HepG2 (cell line): ENCODE measurements at regions not wholly inside any gene's neighbourhood (a gene's known extent, or its start where the extent isn't known, plus 50 kb on each side); places are given as distances from the start of the nearest gene placed in this dataset.

ENCODE experiments used
- ATAC-seq: fragments of 200-7000 bp; cut with Tn5 transposase; 3 replicates; pipeline ENCODE4 v1.9.1; 2020; ENCODE audit warnings: mild to moderate bottlenecking, moderate library complexity
- BruUV-seq: library from RNA; stranded (reverse); fragments of 400-500 nt; replicated peaks from 2 replicates; lab custom pipeline; 2021; lab: Mats Ljungman, UMichigan
- CTCF ChIA-PET: fragments of 300-600 bp; formaldehyde crosslinking; extraction: SDS; loops from one replicate; lab custom pipeline; 2021; ENCODE audit warnings: low total read pairs, inconsistent platforms, low intra/inter-chr PET ratio; lab: Yijun Ruan, JAX
- POLR2A ChIA-PET: fragments of 350-600 bp; sonication (Branson Sonifier 250); formaldehyde crosslinking; loops from one replicate; lab custom pipeline; 2020; ENCODE audit warnings: antibody characterized with exemption, inconsistent platforms; lab: Yijun Ruan, JAX
- DNase-seq: peaks from one replicate; pipeline ENCODE4 v3.0.0-alpha.2; 2015; ENCODE audit warnings: low spot score
- FAIRE-seq: peaks from 3 replicates; lab custom pipeline; 2011; peaks lifted over from hg19 to GRCh38; lab: Jason Lieb, UNC
- H2AFZ ChIP-seq: one replicate; pipeline ENCODE4 v1.6.1; 2011; ENCODE audit warnings: low read length, inconsistent platforms
- H3K27ac ChIP-seq: fragments of 300-600 bp; 3 replicates; pipeline ENCODE4 v1.8.0; 2011; ENCODE audit warnings: mixed run types, mild to moderate bottlenecking, mixed read lengths, low read length, inconsistent platforms; ENCODE audit not compliant: insufficient read depth; ENCODE audit errors: extremely low read length
- H3K27me3 ChIP-seq, 2 experiments: fragments of 200-600 bp in 1 of 2; 2 replicates in 1 of 2; 3 replicates in 1 of 2; pipeline versions ENCODE4 v1.6.0 to v1.8.0; 2011; ENCODE audit warnings: low read length in 2 of 2, mild to moderate bottlenecking in 2 of 2, moderate library complexity in 2 of 2, inconsistent platforms in 1 of 2; ENCODE audit not compliant: insufficient read depth in 2 of 2, control insufficient read depth in 1 of 2
- H3K36me3 ChIP-seq, 2 experiments: fragments of 200-600 bp in 1 of 2; replicated peaks in 1 of 2; 2 replicates in 1 of 2; 3 replicates in 1 of 2; pipeline versions ENCODE4 v1.5.1 to v1.8.0; 2011; ENCODE audit warnings: low read length in 2 of 2, inconsistent platforms in 1 of 2; ENCODE audit not compliant: insufficient read depth in 2 of 2, control insufficient read depth in 1 of 2
- H3K4me1 ChIP-seq: 2 replicates; pipeline ENCODE4 v1.5.1; 2012; ENCODE audit warnings: low read length, inconsistent platforms; ENCODE audit not compliant: insufficient read depth
- H3K4me2 ChIP-seq: 2 replicates; pipeline ENCODE4 v1.6.0; 2011; ENCODE audit warnings: low read depth, low read length, inconsistent platforms
- H3K4me3 ChIP-seq, 3 experiments: fragments of 200-600 bp in 1 of 3; sonication (generic), shearing (Covaris generic) in 1 of 3; replicated peaks in 1 of 3; 2 replicates each; pipeline ENCODE4 v1.5.1; 2011 to 2016; ENCODE audit warnings: low read length in 3 of 3, inconsistent platforms in 2 of 3, low read depth in 2 of 3, mild to moderate bottlenecking in 2 of 3, control low read depth in 1 of 3, mixed read lengths in 1 of 3; ENCODE audit not compliant: insufficient read depth in 1 of 3
- H3K79me2 ChIP-seq: one replicate; pipeline ENCODE4 v1.6.1; 2011; ENCODE audit warnings: low read length, inconsistent platforms; ENCODE audit not compliant: insufficient read depth
- H3K9ac ChIP-seq: 2 replicates; pipeline ENCODE4 v1.6.0; 2011; ENCODE audit warnings: mild to moderate bottlenecking, low read depth, low read length, inconsistent platforms; ENCODE audit not compliant: insufficient read depth
- H3K9me3 ChIP-seq: 2 replicates; pipeline ENCODE4 v1.5.1; 2012; ENCODE audit warnings: mild to moderate bottlenecking, low read length
- H4K20me1 ChIP-seq: 2 replicates; pipeline ENCODE4 v1.6.0; 2011; ENCODE audit warnings: inconsistent platforms, mild to moderate bottlenecking, low read length, moderate library complexity; ENCODE audit not compliant: insufficient read depth
- ARID2 ChIP-seq: sonication (generic); formaldehyde crosslinking; IDR thresholded peaks from 2 replicates; pipeline ENCODE4 v1.8.1; 2022; ENCODE audit warnings: mild to moderate bottlenecking, missing genetic modification reagents, borderline replicate concordance
- ATM ChIP-seq: fragments of 450-650 bp; IDR thresholded peaks from 2 replicates; pipeline ENCODE4 v1.7.1; 2017; ENCODE audit warnings: mild to moderate bottlenecking, borderline replicate concordance
- CREM ChIP-seq, 2 experiments: sonication (generic) in 1 of 2; formaldehyde crosslinking in 1 of 2; IDR thresholded peaks; 2 replicates each; pipeline versions ENCODE4 v1.4.0 to v1.6.1; 2016 to 2020; ENCODE audit warnings: antibody characterized with exemption in 1 of 2, mild to moderate bottlenecking in 1 of 2, missing genetic modification reagents in 1 of 2
- GATAD1 ChIP-seq: IDR thresholded peaks from 2 replicates; pipeline ENCODE4 v1.6.1; 2016; ENCODE audit warnings: missing genetic modification reagents, missing compliant biosample characterization
- IRF1 ChIP-seq: sonication (generic); formaldehyde crosslinking; IDR thresholded peaks from 2 replicates; pipeline ENCODE4 v1.4.0; 2020; ENCODE audit warnings: low read depth, mild to moderate bottlenecking, missing genetic modification reagents
- PITX1 ChIP-seq: sonication (generic); formaldehyde crosslinking; IDR thresholded peaks from 2 replicates; pipeline ENCODE4 v1.5.1; 2020; ENCODE audit warnings: mild to moderate bottlenecking, missing genetic modification reagents
- TIGD3 ChIP-seq: sonication (generic); formaldehyde crosslinking; IDR thresholded peaks from 2 replicates; pipeline ENCODE4 v1.5.1; 2020; ENCODE audit warnings: mild to moderate bottlenecking, missing genetic modification reagents, borderline replicate concordance
- ZBTB43 ChIP-seq: sonication (generic); formaldehyde crosslinking; conservative IDR thresholded peaks from 2 replicates; pipeline ENCODE4 v1.4.0; 2020; ENCODE audit warnings: missing genetic modification reagents
- ZC3H4 ChIP-seq: sonication (generic); formaldehyde crosslinking; IDR thresholded peaks from 2 replicates; pipeline ENCODE4 v1.4.0; 2020; ENCODE audit warnings: missing genetic modification reagents, borderline replicate concordance
- ZNF589 ChIP-seq: sonication (generic); formaldehyde crosslinking; conservative IDR thresholded peaks from 2 replicates; pipeline ENCODE4 v1.8.0; 2022; ENCODE audit warnings: mild to moderate bottlenecking, moderate library complexity, missing genetic modification reagents
- ZNF615 ChIP-seq: sonication (generic); formaldehyde crosslinking; IDR thresholded peaks from 2 replicates; pipeline ENCODE4 v1.5.0; 2020; ENCODE audit warnings: mild to moderate bottlenecking, missing genetic modification reagents, borderline replicate concordance
- ZNF687 ChIP-seq: sonication (generic); formaldehyde crosslinking; IDR thresholded peaks from 2 replicates; pipeline ENCODE4 v1.5.1; 2020; ENCODE audit warnings: mild to moderate bottlenecking, missing genetic modification reagents, moderate library complexity
- ZNF775 ChIP-seq: sonication (generic); formaldehyde crosslinking; IDR thresholded peaks from 2 replicates; pipeline ENCODE4 v1.4.0; 2020; ENCODE audit warnings: missing genetic modification reagents, mild to moderate bottlenecking, moderate library complexity, borderline replicate concordance
- ZNF839 ChIP-seq: sonication (generic); formaldehyde crosslinking; IDR thresholded peaks from 2 replicates; pipeline ENCODE4 v1.4.0; 2020; ENCODE audit warnings: missing genetic modification reagents, mild to moderate bottlenecking, borderline replicate concordance
- WGBS: methylation state at CpG from one replicate; pipeline ENCODE4 v1.1.6; 2017; ENCODE audit warnings: low lambda C conversion rate; 5-methylcytosine and 5-hydroxymethylcytosine counted together
- in situ Hi-C: cut with HindIII; loops from 2 replicates; pipeline ENCODE4 v1.10.0; 2017; ENCODE audit warnings: low pct_unique_long_range_greater_than_20kb; ENCODE audit not compliant: extremely low pct_ligation_motif_present
- intact Hi-C: fragments of 100-400 bp; cut with micrococcal nuclease; formaldehyde crosslinking; loops from one replicate; pipeline ENCODE4 v1.10.0; 2022; ENCODE audit not compliant: unreplicated experiment

- TF ChIP-seq TIGD3 (no peak), ZNF775 (no peak), ZNF615 (CRISPR knock-in tag) (no peak), ZBTB43 (CRISPR knock-in tag) (no peak), PITX1 (no peak)
Measured at GRCh38 chr13:67635754-67636153, 405.6 kb upstream of the PCDH9 start (continued).

- Histone ChIP-seq H3K36me3 (no peaks in the 10 kb centered on the region), H4K20me1 (no peaks in the 10 kb centered on the region), H3K4me1 (no peaks in the 10 kb centered on the region), H3K9ac (no peak overlapping the region), H2AFZ (no peak overlapping the region), H3K27me3 (no peaks in the 10 kb centered on the region), H3K4me2 (no peak overlapping the region), H3K9me3 (no peaks in the 10 kb centered on the region), H3K4me3 (no peak overlapping the region), H3K79me2 (no peaks in the 10 kb centered on the region), H3K27ac (no peak overlapping the region)
- no peak for DNase-seq
- FAIRE-seq, result no peak
- intact Hi-C loops (no loop called here), in situ Hi-C loops (no loop called here)
- no TSS peak for BruUV-seq
- ChIA-PET POLR2A (no interaction called here), CTCF (no interaction called here)
- 0% methylated on average over 1 of the region's 1 CpG for WGBS
- no peak for ATAC-seq
- TF ChIP-seq CREM (IDR thresholded peaks at IDR 0.05) (no peak), CREM (CRISPR knock-in tag; IDR thresholded peaks at IDR 0.05) (no peak), ZNF839 (CRISPR knock-in tag) (no peak), GATAD1 (CRISPR knock-in tag) (no peak), ZNF687 (no peak), ZC3H4 (CRISPR knock-in tag) (no peak), IRF1 (no peak), ZNF589 (no peak), ARID2 (CRISPR knock-in tag) (no peak), ATM (no peak)
Measured at GRCh38 chr13:67632590-67632989, 402.5 kb upstream of the PCDH9 start.
